Gastroesophageal sphincter (tissue), 3 donors: ENCODE measurements at regions not wholly inside any gene's neighbourhood (a gene's known extent, or its start where the extent isn't known, plus 50 kb on each side); places are given as distances from the start of the nearest gene placed in this dataset.

Experiments used
- POLR2A ChIP-seq, 2 donors: fragments of 450-650 bp; IDR thresholded peaks; one replicate each; pipeline ENCODE4 v1.6.1; 2017; ENCODE audit warnings: antibody characterized with exemption in 2 of 2, mild to moderate bottlenecking in 2 of 2, moderate library complexity in 1 of 2
- POLR2AphosphoS5 ChIP-seq: sonication (generic); formaldehyde crosslinking; IDR thresholded peaks from one replicate; pipeline ENCODE4 v1.6.1; 2017; ENCODE audit warnings: antibody characterized with exemption
- TF ChIP-seq, protein P1 (sequence below), 4 experiments: fragments of 200-600 bp in 2 of 4; fragments of 450-650 bp in 2 of 4; sonication (generic) in 1 of 4; IDR thresholded peaks; one replicate each; pipeline ENCODE4 v1.5.1; 2017 to 2019; ENCODE audit warnings: antibody characterized with exemption in 4 of 4, mild to moderate bottlenecking in 2 of 4, moderate library complexity in 2 of 4

DNA sequence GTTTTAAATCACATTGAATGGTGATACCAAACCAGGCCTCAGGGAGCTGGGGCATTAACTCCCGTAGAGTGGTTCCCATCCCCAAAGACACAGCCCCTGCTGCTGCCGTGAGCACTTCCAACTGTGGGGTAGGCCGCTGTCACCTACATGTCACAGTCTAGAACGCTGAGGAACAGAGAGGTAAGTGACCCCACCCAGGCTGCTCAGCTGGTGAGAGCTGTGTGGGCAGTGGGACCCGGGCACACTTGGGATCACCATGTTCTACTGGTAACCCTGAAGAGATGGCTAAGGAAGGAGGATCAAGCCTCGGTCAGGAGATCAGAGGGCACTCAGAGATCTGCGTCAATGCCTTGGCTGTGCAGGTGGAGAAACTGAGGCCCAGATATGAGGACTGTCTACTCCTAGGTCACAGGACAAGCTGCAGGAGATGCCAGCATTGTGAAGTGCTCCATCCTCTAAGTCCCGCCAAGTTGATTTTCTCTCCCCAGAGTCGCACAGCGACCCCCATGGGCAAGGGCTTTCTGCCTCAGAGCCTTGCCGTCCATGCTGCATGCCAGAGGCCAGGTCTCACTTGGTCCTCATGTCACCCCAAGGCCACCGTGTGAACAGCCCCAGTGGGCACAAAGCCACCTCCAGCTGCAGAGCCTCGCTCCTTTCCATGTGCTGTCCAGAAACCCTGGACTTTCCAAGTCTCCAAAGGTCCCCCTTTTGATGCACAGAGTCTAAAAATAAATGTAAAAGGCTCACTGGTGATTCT lies 144.2 kb upstream of the OTOS start:
- TF ChIP-seq, protein P1, sequence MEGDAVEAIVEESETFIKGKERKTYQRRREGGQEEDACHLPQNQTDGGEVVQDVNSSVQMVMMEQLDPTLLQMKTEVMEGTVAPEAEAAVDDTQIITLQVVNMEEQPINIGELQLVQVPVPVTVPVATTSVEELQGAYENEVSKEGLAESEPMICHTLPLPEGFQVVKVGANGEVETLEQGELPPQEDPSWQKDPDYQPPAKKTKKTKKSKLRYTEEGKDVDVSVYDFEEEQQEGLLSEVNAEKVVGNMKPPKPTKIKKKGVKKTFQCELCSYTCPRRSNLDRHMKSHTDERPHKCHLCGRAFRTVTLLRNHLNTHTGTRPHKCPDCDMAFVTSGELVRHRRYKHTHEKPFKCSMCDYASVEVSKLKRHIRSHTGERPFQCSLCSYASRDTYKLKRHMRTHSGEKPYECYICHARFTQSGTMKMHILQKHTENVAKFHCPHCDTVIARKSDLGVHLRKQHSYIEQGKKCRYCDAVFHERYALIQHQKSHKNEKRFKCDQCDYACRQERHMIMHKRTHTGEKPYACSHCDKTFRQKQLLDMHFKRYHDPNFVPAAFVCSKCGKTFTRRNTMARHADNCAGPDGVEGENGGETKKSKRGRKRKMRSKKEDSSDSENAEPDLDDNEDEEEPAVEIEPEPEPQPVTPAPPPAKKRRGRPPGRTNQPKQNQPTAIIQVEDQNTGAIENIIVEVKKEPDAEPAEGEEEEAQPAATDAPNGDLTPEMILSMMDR (IDR thresholded peaks at IDR 0.05), result no peak
- TF ChIP-seq POLR2A (IDR thresholded peaks at IDR 0.05), result no peak
- TF ChIP-seq POLR2AphosphoS5, result no peak
